GM18909 (cell line): ENCODE measurements at regions not wholly inside any gene's neighbourhood (a gene's known extent, or its start where the extent isn't known, plus 50 kb on each side); places are given as distances from the start of the nearest gene placed in this dataset.

Experiments used
- ATAC-seq: cut with Tn5 transposase; IDR thresholded peaks from one replicate; pipeline ENCODE4 v1.9.1; 2021; ENCODE audit warnings: mild to moderate bottlenecking; ENCODE audit not compliant: unreplicated experiment, poor library complexity

DNA sequence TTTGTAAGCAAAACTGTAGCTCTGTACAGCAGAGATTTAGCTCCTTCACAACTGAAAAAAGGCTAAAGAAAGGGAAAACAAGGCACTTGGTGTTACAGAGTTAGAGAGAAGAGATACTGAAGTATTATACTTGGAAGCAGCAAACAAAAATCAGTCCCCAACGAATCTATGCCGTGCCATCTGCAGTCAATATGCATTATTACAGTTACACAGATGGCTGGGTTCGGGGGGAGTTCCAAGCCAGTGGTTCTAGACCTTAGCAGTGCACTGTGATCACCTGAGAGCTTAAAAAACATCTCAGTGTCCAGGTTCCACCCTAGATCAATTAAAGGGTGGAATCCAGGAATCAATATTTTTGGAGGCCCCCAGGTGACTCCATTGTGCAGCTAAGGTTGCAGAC is 489.9 kb downstream of the SHISA9 start:
- ATAC-seq, result no peak

DNA sequence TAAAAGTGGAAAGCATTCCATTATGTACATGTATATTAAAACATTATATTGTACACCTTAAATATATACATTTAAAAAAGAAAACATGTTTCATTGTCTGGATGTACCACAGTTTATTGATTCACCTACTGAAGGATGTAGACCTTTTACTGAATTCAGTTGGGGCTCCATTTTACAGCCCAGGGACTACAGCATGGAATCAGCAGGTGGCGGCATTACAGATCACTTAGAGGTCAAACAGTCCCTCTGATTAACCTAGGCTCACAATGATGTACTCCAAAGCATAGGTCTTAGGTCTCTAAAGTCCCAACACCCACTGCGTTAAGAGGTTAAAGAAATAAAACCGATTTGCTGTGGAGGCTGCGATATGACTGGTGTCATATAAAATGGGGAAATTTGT is 490.9 kb downstream of the SHISA9 start:
- ATAC-seq, result no peak

DNA sequence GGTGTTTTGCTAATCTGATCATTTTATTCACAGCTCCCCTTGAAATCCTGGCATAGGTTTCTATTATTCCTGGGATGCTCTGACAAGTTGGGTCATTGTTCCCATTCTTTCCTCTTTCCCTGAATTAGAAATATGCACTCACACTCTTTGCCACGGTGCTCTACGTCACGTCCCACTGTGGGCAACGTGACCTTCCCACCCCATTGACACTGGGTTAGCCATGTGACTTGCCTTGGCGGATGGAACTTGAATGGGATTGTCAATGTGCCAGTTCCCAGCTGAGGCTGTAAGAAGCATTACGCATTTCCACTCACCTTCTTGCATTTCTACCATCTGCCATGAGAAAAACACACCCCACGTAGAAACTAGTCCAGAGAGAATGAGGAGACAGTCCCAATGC is 492.4 kb downstream of the SHISA9 start:
- no peak for ATAC-seq

DNA sequence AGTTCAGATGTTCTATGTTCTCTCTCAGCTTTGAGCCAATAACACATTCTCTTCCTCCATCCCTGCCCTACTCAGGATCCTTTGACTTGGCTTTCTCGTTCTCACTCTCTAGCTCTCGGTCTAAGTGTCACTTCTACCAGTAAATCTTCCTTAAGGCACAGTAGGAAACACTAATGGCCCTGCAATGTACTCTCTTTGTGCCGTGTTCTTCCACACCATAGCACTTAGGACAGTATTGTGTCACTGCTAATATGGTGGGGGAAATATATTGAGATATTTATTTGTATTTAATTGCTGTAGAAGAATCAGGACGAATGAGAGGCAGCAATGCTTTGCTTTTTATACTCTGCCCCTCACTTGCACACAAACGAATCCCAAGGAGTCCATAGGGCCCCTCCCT is 493.1 kb downstream of the SHISA9 start:
- no peak for ATAC-seq

DNA sequence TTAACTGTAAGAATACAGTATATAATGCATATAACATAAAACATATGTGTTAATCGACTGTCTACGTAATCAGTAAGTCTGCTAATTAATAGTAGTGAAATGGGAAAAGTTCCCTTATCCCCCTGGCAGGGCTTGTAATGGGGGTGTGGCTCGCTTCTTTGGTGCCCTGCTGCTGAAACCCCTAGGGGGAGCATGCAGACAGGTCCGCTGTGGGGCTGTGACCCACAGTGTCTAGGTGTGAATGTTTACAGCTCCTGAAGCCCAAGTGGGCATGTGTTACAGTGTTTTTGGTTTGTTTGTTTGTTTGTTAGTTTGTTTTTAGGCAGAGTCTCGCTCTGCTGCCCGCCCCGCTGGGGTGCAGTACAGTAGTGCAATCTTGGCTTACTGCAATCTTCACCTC is 495.7 kb downstream of the SHISA9 start:
- ATAC-seq, result no peak

DNA sequence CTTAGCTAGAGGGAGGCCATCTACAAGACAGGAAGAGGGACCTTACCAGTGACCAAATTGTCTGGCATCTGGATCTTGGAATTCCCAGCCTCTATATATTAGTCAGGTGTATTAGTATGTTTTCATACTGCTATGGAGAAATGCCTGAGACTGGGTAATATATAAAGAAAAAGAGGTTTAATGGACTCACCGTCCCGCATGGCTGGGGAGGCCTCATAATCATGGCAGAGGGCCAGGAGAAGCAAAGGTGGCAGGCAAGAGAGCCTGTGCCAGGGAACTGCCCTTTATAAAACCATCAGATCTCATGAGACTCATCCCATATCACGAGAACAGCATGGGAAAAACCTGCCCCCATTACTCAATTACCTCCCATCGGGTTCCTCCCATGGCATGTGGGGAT is 500.2 kb downstream of the SHISA9 start:
- no peak for ATAC-seq

DNA sequence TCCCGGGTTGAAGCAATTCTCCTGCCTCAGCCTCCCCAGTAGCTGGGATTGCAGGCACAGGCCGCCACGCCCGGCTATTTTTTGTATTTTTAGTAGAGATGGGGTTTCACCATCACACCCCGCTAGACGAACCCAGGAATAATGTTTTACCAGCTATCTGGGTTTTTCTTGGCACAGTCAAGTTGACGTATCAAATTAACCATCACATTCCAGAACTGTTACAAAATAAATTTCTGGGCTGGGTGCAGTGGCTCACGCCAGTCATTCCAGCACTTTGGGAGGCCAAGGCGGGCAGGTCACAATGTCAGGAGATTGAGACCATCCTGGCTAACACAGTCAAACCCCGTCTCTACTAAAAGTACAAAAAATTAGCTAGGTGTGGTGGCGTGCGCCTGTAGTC is 501.2 kb downstream of the SHISA9 start:
- no peak for ATAC-seq

DNA sequence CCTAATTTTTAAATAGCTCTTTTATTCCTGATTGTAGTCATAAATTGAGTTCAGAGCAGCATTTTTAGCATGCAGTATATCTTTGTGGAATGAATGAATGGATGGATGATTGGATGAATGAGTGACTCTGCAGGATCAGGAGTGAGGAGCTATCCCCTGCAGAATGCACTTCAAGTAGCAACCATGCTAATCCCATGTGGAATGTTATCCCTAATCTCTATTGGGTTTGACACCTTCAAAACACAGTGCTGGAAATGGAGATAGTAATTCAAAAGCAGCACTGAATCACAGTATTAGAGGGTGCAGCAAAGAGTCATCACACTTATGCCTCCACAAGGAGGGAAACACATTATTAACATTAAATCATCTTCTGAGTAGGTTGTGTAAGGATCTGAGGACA is 501.9 kb downstream of the SHISA9 start:
- ATAC-seq, result no peak

DNA sequence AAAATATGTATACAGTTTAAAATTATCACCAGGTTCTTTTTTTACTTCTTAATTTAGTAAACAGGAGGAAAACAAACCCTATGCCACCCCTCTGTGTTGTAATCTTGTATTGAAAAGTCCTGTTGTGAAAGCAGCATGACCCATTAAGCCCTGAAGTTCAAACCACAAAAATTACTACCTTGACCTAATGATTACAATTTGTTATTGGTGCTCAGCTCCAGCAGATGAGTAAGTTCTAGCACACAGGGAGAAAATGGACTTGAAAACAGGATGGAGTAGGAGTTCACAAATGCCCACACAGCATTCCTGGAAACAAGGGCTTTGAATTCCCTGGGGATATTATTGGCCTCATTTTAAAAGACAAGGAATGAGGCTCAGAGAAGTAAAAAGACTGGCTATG is 505.8 kb upstream of the ERCC4 start:
- no peak for ATAC-seq

DNA sequence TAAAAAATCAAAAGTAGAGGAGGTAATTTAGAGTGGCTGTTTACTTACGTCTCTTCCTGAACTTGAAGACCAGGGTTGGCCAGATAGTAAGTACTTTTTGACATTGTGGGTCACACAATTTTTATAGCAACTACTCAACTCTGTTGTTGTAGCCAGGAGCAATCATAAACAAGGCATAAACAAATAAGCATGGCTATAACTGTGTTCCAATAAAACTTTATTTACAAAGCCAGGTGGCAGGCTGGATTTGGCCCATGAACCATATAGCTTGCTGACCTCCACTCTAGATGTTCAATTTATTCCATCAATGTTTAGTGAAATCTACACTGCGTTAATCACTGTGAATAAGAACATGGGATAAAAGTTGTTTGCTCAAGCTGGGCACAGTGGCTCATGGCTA is 500.4 kb upstream of the ERCC4 start:
- no peak for ATAC-seq

DNA sequence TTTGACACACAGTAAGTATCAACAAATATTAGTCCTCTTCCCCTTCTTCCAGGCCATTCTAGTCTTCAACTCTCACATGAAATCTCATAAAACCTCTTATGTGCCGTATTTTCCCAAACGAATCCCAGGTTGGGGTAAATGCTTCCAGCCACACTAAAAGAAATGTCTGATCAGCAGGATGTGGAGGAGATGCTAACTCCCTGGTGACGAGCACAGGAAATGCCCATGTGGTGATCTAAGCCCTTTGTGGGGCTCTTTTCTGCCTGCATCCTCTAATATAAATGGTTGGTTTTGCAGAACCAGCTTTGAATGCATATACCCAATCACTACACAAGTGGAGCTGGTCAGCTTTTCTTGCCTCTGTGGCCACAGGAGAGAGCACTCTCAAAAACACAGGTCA is 498.2 kb upstream of the ERCC4 start:
- ATAC-seq, result no peak

DNA sequence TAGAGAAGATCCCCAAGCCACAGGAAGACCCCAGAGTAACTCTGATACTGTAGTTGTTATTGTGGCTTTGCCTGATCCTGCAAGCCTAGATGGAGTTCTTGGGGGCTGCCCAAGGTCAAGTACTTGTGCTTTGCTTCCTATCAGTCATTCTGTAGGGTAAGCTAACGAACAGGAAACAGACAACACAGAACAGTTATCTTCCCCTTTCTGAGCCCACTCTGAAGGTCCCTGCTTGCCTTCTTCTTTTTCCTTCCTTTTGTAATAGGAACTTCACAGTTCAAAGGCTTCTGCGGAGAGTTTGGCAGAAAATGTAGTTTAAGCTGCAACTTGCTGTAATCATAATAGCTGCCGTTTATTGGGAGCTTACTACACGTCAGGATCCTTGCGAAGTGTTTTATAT is 494.1 kb upstream of the ERCC4 start:
- ATAC-seq, result no peak

DNA sequence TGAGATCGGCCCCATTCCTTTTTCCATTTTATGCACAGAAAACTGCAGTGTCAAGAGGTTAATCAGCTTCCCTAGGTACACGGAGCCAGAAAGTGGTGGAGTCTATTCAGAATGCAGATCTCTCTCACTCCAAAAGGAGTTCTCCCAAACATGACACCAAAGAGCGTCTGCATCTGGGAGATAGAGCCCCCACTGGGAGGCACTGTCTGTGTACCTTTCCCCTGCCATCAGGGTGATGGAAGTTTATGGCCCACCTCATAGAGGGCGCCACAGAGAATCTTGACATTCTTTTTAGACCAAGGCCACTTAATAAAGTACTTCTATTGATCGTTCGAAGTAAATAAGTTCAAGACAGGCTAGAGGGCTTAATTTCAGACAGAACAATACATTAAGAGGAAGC is 493.7 kb upstream of the ERCC4 start:
- ATAC-seq, result no peak

DNA sequence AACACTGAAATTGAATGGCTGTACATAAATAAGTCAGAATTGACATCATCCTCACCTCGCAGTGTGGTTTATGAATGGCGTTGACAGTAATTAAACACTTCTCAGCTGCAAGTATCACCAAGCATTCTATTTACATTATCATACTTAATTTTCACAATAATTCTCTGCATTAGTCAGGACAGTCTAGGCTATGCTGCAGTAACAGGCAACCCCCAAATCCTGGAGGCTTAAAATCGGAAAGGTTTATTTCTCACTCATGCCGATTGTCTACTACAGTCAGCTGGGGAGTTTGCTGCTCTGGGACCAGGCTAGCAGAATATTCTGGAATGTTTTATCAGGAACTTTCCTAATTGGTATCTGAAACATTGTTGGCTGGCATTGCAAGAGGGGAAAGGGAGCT is 493.2 kb upstream of the ERCC4 start:
- ATAC-seq, result no peak

DNA sequence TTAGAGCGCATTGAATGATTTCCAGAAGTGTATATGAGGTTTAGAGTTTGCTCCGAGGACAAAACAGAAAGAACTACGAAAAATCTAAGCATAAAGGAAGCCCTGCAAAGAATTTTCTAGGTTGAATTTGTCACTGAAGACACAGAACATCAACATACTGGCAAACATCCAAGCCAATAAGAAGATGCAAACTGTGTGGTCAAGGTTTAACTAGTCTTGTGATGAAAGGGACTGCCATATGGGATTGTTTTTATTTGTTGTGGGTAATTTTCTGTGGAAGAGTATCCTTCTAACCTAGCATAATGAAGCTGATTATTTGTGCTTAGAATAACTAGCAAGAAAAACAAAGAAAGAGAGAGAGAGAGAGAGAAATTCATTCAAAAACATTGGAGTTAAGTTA is 492.0 kb upstream of the ERCC4 start:
- no peak for ATAC-seq

DNA sequence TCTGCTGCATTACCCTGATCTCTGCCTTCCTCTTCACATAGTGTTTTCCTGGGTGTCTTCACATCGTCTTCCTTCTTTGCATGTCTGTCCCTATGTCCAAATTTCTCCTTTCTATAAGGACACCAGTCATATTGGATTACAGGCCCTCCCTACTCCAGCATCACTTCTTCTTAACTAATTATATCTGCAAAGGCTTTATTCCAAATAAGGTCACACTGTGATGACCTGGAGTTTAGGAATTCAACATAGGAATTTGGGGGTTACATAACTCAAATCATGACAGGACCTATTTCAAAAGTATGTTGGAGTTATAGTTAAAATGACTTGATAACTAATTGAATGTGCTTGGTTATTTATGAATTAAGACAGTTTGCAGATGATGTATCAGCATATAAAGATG is 490.5 kb upstream of the ERCC4 start:
- no peak for ATAC-seq

DNA sequence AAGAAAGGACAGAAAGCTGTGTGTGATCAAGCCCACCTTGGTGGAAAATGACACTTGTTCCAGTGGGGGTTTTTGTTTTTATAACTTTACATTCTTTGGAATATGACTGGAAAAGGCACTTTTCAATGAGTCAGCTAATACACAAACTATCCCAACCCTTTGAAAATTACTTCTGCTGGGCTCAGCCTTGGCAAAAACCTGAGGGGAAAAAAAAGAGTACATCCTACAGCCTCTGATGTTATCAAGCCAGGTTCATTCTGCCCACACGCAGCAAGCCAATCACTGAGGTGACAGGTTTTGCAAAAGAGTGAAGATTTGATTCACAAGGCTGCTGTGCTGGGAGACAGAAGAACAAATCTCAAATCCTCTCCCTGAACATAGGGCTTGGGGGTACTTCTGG is 484.5 kb upstream of the ERCC4 start:
- no peak for ATAC-seq

DNA sequence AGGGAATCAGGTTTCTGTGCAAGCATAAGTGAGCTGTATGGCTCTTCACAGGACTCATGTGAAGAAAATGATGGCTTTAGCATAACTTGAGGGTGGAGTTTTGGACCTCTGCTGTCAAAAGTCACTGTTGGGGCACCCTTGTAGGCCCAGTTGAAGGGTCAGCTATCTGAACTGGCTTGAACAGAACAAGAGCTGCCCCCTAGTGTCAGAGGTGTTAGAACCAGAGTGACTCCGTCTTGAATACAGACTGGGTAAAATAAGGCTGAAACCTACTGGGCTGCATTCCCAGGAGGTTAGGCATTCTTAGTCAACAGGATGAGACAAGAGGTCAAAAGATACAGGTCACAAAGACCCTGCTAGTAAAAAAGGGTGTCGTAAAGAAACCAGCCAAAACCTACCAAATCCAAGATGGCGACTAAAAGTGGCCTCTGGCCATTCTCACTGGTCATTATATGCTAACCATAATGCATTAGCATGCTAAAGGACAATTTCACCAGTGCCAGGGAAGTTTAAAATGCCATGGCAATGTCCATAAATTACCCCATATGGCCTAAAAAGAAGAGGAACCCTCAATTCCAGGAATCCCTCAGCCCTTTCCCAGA is 484.0 kb upstream of the ERCC4 start:
- no peak for ATAC-seq

DNA sequence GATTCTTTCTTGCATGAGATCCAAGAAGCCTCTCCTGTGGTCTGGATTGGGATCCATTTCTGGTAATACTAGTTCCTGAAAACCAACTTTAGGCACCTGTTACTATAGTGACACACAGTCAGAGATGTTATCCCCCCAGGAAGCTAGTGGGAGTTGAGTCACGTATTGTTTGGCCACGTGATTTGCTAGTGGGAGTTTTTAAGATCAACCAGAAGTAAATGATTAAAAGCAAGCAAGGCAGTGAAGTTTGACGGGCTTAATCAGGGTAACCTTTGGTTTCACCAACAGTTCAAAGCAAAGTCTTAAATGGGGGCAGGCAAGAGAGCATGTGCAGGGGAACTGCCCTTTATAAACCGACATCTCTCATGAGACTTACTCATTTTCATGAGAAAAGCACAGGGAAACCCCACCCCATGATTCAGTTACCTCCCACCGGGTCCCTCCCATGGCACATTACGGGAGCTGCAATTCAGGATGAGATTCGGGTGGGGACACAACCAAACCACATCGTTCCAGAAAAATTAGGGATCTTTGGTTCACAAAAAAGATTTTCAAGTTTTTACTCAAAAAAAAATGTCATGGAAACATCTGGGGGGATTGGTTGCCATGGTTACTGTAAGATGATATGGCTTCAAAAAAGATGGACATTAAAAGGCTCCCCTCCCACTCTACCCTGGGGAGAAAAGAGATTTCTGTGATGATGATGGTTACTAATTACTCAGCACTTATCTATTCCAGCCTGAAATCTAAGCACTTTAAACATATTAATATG is 483.1 kb upstream of the ERCC4 start:
- peak; percentile 81 for ATAC-seq

DNA sequence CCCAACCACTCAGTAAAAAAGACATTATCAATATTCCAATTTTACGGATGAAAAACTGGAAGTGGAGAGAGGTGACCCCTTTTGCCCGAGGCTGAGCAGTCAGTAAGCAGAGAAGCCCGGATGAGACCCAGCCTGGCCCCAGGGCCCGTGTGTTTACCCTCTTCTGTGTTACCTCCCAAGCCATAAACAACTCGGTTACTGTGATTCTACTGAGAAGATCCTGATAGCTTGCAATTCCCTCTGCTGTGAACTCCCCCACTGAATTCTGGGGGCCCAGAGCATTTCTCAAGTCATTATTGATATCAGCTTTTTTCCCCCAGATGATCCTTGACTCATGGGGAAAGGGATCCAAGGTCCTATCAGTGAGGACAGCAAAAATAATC is 482.6 kb upstream of the ERCC4 start:
- ATAC-seq, result no peak

DNA sequence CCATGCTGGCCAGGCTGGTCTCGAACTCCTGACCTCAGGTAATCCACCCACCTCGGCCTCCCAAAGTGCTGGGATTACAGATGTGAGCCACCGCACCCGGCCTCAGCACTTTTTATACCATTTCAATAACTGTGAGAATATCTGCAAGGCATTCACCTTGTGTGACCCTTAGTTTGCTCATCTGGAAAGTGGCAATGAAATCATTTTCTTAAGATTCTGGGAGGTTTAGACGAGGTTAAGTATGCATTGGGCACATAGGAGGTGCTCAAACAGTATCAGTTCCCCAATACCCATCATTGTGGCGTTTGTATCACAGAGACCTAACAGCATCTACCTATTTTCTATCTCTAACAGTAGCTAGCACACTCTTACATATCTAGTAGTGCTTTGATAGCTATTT is 481.9 kb upstream of the ERCC4 start:
- no peak for ATAC-seq

DNA sequence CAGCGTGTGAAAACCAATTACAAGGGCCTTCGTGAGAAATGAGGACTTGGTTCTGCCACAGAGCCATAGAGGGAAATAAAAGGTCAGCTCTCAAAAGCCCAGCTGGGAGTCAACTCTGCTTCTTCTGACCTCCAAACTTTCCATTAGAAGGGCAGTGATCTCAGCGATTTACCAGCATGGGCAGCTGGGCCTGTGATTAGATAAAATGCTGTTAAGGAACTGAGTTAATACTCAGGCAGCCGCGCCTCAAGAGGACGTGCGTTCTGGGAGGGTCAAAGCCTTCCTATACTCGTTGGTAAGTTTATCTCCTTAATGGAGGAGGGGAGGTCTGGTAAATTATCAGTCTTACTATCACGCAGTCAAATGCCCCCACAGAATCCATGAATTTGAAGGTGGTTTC is 480.2 kb upstream of the ERCC4 start:
- ATAC-seq, result no peak
